Small intestine (tissue), 7 donors: ENCODE measurements at regions not wholly inside any gene's neighbourhood (a gene's known extent, or its start where the extent isn't known, plus 50 kb on each side); places are given as distances from the start of the nearest gene placed in this dataset.
A peak's percentile ranks its signal among the peaks of the same experiment; 100 is the strongest.
"Not testable (repeated sequence)": the region's sequence is repeated elsewhere in the genome, so short reads cannot be mapped to it uniquely, and the experiment has no call there.

ENCODE experiments used
- DNase-seq, 2 donors: peaks; one replicate each; pipeline versions ENCODE4 v3.0.0 to v3.0.0-alpha.2; 2013
- FAIRE-seq: peaks from 2 replicates; lab custom pipeline; 2012; peaks lifted over from hg19 to GRCh38; lab: Jason Lieb, UNC
- H3K27ac ChIP-seq, 3 donors: one replicate each; pipeline ENCODE4 v1.5.1; 2013; ENCODE audit warnings: low read length in 2 of 3, mild to moderate bottlenecking in 2 of 3, control low read depth in 1 of 3, inconsistent platforms in 1 of 3, low read depth in 1 of 3, moderate library complexity in 1 of 3
- H3K27me3 ChIP-seq, 3 donors: one replicate each; pipeline ENCODE4 v1.6.1; 2013; ENCODE audit warnings: low read length in 3 of 3, inconsistent platforms in 1 of 3; ENCODE audit not compliant: control insufficient read depth in 3 of 3, insufficient read depth in 3 of 3
- H3K36me3 ChIP-seq, 3 donors: one replicate each; pipeline ENCODE4 v1.6.1; 2013; ENCODE audit warnings: low read length in 3 of 3, inconsistent platforms in 1 of 3, low read depth in 1 of 3, mild to moderate bottlenecking in 1 of 3, moderate library complexity in 1 of 3; ENCODE audit not compliant: control insufficient read depth in 3 of 3, insufficient read depth in 2 of 3
- H3K4me1 ChIP-seq, 3 donors: one replicate each; pipeline ENCODE4 v1.6.1; 2013; ENCODE audit warnings: low read length in 2 of 3, inconsistent platforms in 1 of 3, low read depth in 1 of 3, mild to moderate bottlenecking in 1 of 3, moderate library complexity in 1 of 3; ENCODE audit not compliant: control insufficient read depth in 3 of 3, insufficient read depth in 2 of 3
- H3K4me3 ChIP-seq, 3 donors: one replicate each; pipeline ENCODE4 v1.5.1; 2013; ENCODE audit warnings: low read length in 3 of 3, control low read depth in 1 of 3, inconsistent platforms in 1 of 3, low read depth in 1 of 3, mild to moderate bottlenecking in 1 of 3, moderate library complexity in 1 of 3
- H3K9me3 ChIP-seq, 2 donors: one replicate each; pipeline ENCODE4 v1.6.1; 2013; ENCODE audit warnings: low read depth in 1 of 2, low read length in 1 of 2; ENCODE audit not compliant: control insufficient read depth in 2 of 2, insufficient read depth in 1 of 2
- WGBS, 3 donors: extraction: QIAGEN DNeasy Blood & Tissue Kit; methylation state at CpG; one replicate each; pipeline ENCODE4 v1.1.7; 2013; 5-methylcytosine and 5-hydroxymethylcytosine counted together
- donor health status: healthy with polysubstance abuse.
- donor health status: control.
- donor health status: control.
- donor health status: Bipolar disorder and iron deficiency.
- donor health status: healthy.

DNA sequence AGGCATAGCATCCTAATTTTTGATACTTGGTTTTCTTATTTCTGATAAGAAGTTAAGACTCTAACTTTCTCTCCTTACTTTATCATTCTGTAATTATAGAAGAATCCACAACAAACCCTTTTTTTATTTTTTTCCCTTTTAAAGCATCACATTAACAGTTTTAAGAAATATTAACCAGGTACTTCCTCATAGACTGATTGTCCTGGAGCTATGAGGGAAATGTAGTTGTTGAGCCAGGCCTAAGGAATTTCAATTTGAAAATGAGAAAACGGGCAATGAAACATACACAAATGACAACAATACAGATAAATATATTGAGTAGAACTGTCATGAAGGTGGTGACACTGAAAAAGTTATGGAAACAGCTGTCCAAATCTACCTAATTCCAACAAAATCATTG, 569.0 kb downstream of the KCNA4 start:
- Histone ChIP-seq H3K27ac (no peak overlapping the region), H3K27me3 (no peaks in the 10 kb centered on the region), H3K4me3 (no peak overlapping the region), H3K36me3 (no peaks in the 10 kb centered on the region), H3K9me3 (peaks cover 0 to 4% of the 10 kb centered on the region in 2 donors), H3K4me1 (no peaks in the 10 kb centered on the region)
- FAIRE-seq (no peak), DNase-seq (no peak)
- 56 to 63% (median 60%) methylated on average over 1 of the region's 1 CpG for WGBS, 3 donors

DNA sequence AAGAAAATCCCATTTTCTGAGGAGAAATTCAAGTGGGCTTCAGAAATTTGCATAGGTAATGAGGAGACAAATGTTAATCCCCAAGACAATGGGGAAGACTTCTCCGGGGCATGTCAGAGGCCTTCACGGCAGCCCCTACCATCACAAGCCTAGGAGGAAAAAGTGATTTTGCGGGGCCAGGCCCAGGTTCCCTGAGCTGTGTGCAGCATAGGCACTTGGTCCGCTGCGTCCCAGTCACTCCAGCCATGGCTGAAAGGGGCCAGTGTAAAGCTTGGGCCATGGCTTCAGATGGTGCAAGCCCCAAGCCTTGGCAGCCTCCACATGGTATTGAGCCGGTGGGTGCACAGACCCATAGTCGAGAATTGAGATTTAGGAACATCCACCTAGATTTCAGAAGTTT, 570.7 kb downstream of the KCNA4 start:
- Histone ChIP-seq H3K36me3 (no peaks in the 10 kb centered on the region), H3K4me1 (no peaks in the 10 kb centered on the region), H3K9me3 (peaks cover 0 to 4% of the 10 kb centered on the region in 2 donors), H3K4me3 (no peak overlapping the region), H3K27ac (no peak overlapping the region), H3K27me3 (no peaks in the 10 kb centered on the region)
- DNase-seq (no peak), FAIRE-seq (no peak)
- 88 to 89% (median 88%) methylated on average over 7 of the region's 7 CpGs for WGBS, 3 donors

- H3K9me3 ChIP-seq, FAIRE-seq, H3K27me3 ChIP-seq, DNase-seq, H3K4me1 ChIP-seq, H3K36me3 ChIP-seq, H3K4me3 ChIP-seq, H3K27ac ChIP-seq: not testable (repeated sequence)
- 76 to 79% (median 76%) methylated on average over 3 of the region's 3 CpGs for WGBS, 3 donors
Measured at GRCh38 chr11:29445191-29445590, 571.6 kb downstream of the KCNA4 start.

DNA sequence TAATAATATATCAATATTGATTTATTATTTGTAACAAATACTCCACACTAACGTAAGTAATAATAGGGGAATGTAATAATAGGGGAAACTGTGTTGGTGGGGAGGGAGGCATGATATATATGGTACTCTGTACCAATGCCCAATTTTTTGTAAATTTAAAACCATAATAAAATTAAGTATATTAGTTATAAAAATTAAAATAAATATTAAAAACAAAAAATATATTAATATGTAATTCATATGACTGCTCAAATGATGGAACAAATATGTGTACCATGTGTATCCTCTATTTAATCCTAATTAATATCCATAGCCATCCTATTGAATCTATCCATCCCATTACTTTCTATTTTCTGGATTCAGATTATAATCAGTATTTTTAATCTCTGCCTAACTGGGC, 578.0 kb downstream of the KCNA4 start:
- H3K9me3 ChIP-seq: no peaks in the 10 kb centered on the region
- H3K36me3 ChIP-seq: no peaks in the 10 kb centered on the region
- H3K4me3 ChIP-seq: no peak overlapping the region
- H3K27me3 ChIP-seq: no peaks in the 10 kb centered on the region
- FAIRE-seq (no peak), DNase-seq (no peak)
- H3K27ac ChIP-seq: no peak overlapping the region
- H3K4me1 ChIP-seq: no peaks in the 10 kb centered on the region
- 68 to 78% (median 77%) methylated on average over 1 of the region's 1 CpG for WGBS, 3 donors

GRCh38 chr11:29435421-29435820, 581.4 kb downstream of the KCNA4 start:
- Histone ChIP-seq H3K27me3 (no peaks in the 10 kb centered on the region), H3K9me3 (peaks cover 0 to 3% of the 10 kb centered on the region in 2 donors), H3K4me1 (no peaks in the 10 kb centered on the region), H3K4me3 (no peak overlapping the region), H3K36me3 (no peaks in the 10 kb centered on the region), H3K27ac (no peak overlapping the region)
- FAIRE-seq: no peak
- no peak for DNase-seq
- 56 to 83% (median 76%) methylated on average over 1 of the region's 1 CpG for WGBS, 3 donors

DNA sequence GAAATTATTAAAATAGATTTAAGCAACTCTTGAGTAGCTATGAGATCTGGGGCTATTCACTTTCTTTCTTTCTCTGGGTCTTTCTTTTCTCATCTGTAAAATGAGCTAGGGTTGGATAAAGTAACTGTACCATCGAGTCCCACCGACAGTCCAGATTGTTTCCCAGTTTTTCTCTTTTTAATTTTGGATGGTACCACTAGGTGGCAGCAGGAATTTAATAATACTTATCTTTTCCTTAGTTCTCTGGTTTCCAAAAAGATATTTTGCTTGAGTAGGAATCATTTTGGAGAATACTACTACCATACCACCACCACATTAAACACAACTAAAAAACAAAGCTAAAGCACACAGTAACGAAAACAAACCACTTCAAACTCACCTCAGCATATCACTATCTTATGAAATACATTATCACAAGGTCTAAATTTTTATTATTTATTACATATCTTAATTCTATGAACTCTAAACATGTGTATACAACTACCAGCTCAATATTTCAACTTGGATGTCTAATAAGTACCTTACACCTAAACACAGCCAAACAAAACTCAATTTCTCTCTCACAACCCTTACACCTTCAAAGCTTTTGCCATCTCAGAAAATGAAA, 584.0 kb downstream of the KCNA4 start:
- no peak overlapping the region for H3K4me3 ChIP-seq
- H3K27me3 ChIP-seq: no peaks in the 10 kb centered on the region
- peak; percentile 3 to 5 for DNase-seq
- WGBS, 3 donors: 30 to 35% (median 35%) methylated on average over 3 of the region's 3 CpGs
- no peak for FAIRE-seq
- H3K36me3 ChIP-seq: no peaks in the 10 kb centered on the region
- H3K4me1 ChIP-seq: no peaks in the 10 kb centered on the region
- H3K9me3 ChIP-seq: peaks cover 0 to 3% of the 10 kb centered on the region in 2 donors
- H3K27ac ChIP-seq: no peak overlapping the region

GRCh38 chr11:29405305-29405704, 611.5 kb downstream of the KCNA4 start:
- Histone ChIP-seq H3K27me3 (no peaks in the 10 kb centered on the region), H3K4me1 (no peaks in the 10 kb centered on the region), H3K4me3 (no peak overlapping the region), H3K27ac (no peak overlapping the region), H3K36me3 (no peaks in the 10 kb centered on the region), H3K9me3 (no peaks in the 10 kb centered on the region)
- DNase-seq (no peak), FAIRE-seq (no peak)

GRCh38 chr11:29395555-29396072, 621.2 kb downstream of the KCNA4 start:
- DNase-seq: no peak
- Histone ChIP-seq H3K9me3 (no peaks in the 10 kb centered on the region), H3K4me3 (no peak overlapping the region), H3K36me3 (no peaks in the 10 kb centered on the region), H3K4me1 (no peaks in the 10 kb centered on the region), H3K27me3 (no peaks in the 10 kb centered on the region), H3K27ac (no peak overlapping the region)
- 55 to 67% (median 65%) methylated on average over 3 of the region's 3 CpGs for WGBS, 3 donors
- no peak for FAIRE-seq

- Histone ChIP-seq H3K36me3 (no peaks in the 10 kb centered on the region), H3K27me3 (no peaks in the 10 kb centered on the region), H3K4me3 (no peak overlapping the region), H3K4me1 (no peaks in the 10 kb centered on the region), H3K9me3 (no peaks in the 10 kb centered on the region), H3K27ac (no peak overlapping the region)
- DNase-seq: no peak
- no peak for FAIRE-seq
- WGBS, 3 donors: 71 to 85% (median 75%) methylated on average over 1 of the region's 1 CpG
Measured at GRCh38 chr11:29389793-29390192, 627.0 kb downstream of the KCNA4 start.
